ENCODE measurements at regions not wholly inside any gene's neighbourhood (a gene's known extent, or its start where the extent isn't known, plus 50 kb on each side); places are given as distances from the start of the nearest gene placed in this dataset.

DNA sequence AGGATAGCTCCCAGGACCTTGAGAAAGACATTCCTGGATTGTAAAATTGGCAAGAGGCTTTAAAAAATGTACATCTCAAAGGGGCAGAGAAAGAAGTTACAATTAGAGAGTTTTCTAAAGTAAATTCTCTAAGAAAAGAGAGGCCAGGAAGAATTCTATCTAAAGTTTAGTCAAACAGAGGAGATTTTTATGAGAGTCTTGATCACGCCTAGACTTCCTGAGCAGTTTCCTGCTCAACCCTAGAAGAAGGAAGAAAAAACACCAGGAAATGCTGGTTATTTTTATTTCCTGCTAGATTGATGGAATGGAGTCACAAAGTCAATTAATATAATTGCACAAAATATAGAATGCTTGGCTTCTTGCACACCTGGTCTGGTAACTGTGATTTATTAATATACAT is 269.1 kb downstream of the PCDH20 start:
- TF ChIP-seq, protein P1, sequence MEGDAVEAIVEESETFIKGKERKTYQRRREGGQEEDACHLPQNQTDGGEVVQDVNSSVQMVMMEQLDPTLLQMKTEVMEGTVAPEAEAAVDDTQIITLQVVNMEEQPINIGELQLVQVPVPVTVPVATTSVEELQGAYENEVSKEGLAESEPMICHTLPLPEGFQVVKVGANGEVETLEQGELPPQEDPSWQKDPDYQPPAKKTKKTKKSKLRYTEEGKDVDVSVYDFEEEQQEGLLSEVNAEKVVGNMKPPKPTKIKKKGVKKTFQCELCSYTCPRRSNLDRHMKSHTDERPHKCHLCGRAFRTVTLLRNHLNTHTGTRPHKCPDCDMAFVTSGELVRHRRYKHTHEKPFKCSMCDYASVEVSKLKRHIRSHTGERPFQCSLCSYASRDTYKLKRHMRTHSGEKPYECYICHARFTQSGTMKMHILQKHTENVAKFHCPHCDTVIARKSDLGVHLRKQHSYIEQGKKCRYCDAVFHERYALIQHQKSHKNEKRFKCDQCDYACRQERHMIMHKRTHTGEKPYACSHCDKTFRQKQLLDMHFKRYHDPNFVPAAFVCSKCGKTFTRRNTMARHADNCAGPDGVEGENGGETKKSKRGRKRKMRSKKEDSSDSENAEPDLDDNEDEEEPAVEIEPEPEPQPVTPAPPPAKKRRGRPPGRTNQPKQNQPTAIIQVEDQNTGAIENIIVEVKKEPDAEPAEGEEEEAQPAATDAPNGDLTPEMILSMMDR (IDR thresholded peaks at IDR 0.05): no peak
- no peak for TF ChIP-seq POLR2A (IDR thresholded peaks at IDR 0.05)
